Mesenchymal stem cell (in vitro differentiated cells and primary cell): ENCODE measurements at regions not wholly inside any gene's neighbourhood (a gene's known extent, or its start where the extent isn't known, plus 50 kb on each side); places are given as distances from the start of the nearest gene placed in this dataset.

Experiments used
- DNase-seq: peaks from one replicate; pipeline ENCODE4 v3.0.0-alpha.2; 2013
- H2AFZ ChIP-seq: one replicate; pipeline ENCODE4 v1.6.1; 2013; ENCODE audit warnings: low read depth, mild to moderate bottlenecking, control low read depth, inconsistent platforms, low read length, moderate library complexity
- H2AK5ac ChIP-seq: 2 replicates; pipeline ENCODE4 v1.6.1; 2013; ENCODE audit warnings: low read length, moderate library complexity, mild to moderate bottlenecking, inconsistent platforms; ENCODE audit not compliant: severe bottlenecking
- H2BK120ac ChIP-seq: one replicate; pipeline ENCODE4 v1.6.1; 2013; ENCODE audit warnings: low read depth, mild to moderate bottlenecking, inconsistent platforms, low read length, moderate library complexity
- H2BK12ac ChIP-seq, 2 experiments: one replicate each; pipeline ENCODE4 v1.6.1; 2013; ENCODE audit warnings: inconsistent platforms in 2 of 2, low read length in 2 of 2, mild to moderate bottlenecking in 2 of 2, moderate library complexity in 2 of 2, control low read depth in 1 of 2
- H2BK15ac ChIP-seq: one replicate; pipeline ENCODE4 v1.6.1; 2013; ENCODE audit warnings: mild to moderate bottlenecking, low read depth, inconsistent platforms; ENCODE audit not compliant: poor library complexity, severe bottlenecking
- H2BK5ac ChIP-seq: 2 replicates; pipeline ENCODE4 v1.6.1; 2013; ENCODE audit warnings: low read depth, mild to moderate bottlenecking, low read length, control low read depth, inconsistent platforms; ENCODE audit not compliant: poor library complexity, severe bottlenecking
- H3K14ac ChIP-seq, 2 experiments: one replicate each; pipeline ENCODE4 v1.6.1; 2013; ENCODE audit warnings: inconsistent platforms in 2 of 2, low read length in 2 of 2, control low read depth in 1 of 2, mild to moderate bottlenecking in 1 of 2, moderate library complexity in 1 of 2
- H3K18ac ChIP-seq, 2 experiments: one replicate each; pipeline ENCODE4 v1.6.1; 2013; ENCODE audit warnings: inconsistent platforms in 2 of 2, low read length in 2 of 2, control low read depth in 1 of 2, low read depth in 1 of 2, mild to moderate bottlenecking in 1 of 2
- H3K23ac ChIP-seq, 2 experiments: one replicate each; pipeline ENCODE4 v1.6.1; 2013; ENCODE audit warnings: inconsistent platforms in 2 of 2, low read length in 2 of 2, mild to moderate bottlenecking in 2 of 2, moderate library complexity in 2 of 2, control low read depth in 1 of 2
- H3K27ac ChIP-seq: 2 replicates; pipeline ENCODE4 v1.5.1; 2013; ENCODE audit warnings: mild to moderate bottlenecking, moderate library complexity, low read length, control low read depth, inconsistent platforms; ENCODE audit not compliant: poor library complexity, severe bottlenecking
- H3K27me3 ChIP-seq, 2 experiments: 2 replicates each; pipeline versions ENCODE4 v1.6.1 to v1.7.0; 2013; ENCODE audit warnings: low read length in 2 of 2, mild to moderate bottlenecking in 2 of 2, moderate library complexity in 2 of 2, control low read depth in 1 of 2, inconsistent platforms in 1 of 2; ENCODE audit not compliant: control insufficient read depth in 1 of 2, insufficient read depth in 1 of 2
- H3K36me3 ChIP-seq, 2 experiments: 2 replicates each; pipeline versions ENCODE4 v1.6.1 to v1.7.0; 2013; ENCODE audit warnings: low read length in 2 of 2, control low read depth in 1 of 2, inconsistent platforms in 1 of 2, low read depth in 1 of 2, mild to moderate bottlenecking in 1 of 2; ENCODE audit not compliant: insufficient read depth in 2 of 2, control insufficient read depth in 1 of 2
- H3K4ac ChIP-seq, 2 experiments: one replicate each; pipeline ENCODE4 v1.6.1; 2013; ENCODE audit warnings: inconsistent platforms in 2 of 2, low read length in 2 of 2, mild to moderate bottlenecking in 2 of 2, moderate library complexity in 2 of 2, control low read depth in 1 of 2, low read depth in 1 of 2
- H3K4me1 ChIP-seq: 2 replicates; pipeline ENCODE4 v1.6.1; 2013; ENCODE audit warnings: low read depth, low read length, control low read depth; ENCODE audit not compliant: control insufficient read depth, insufficient read depth
- H3K4me2 ChIP-seq: 2 replicates; pipeline ENCODE4 v1.6.1; 2013; ENCODE audit warnings: low read length, mild to moderate bottlenecking, inconsistent platforms; ENCODE audit not compliant: poor library complexity, severe bottlenecking
- H3K4me3 ChIP-seq, 2 experiments: 2 replicates each; pipeline versions ENCODE4 v1.5.1 to v1.7.0; 2013; ENCODE audit warnings: low read length in 2 of 2, mild to moderate bottlenecking in 2 of 2, control low read depth in 1 of 2, low read depth in 1 of 2; ENCODE audit not compliant: insufficient read depth in 1 of 2
- H3K79me1 ChIP-seq: replicated peaks from 2 replicates; pipeline ENCODE4 v1.6.1; 2013; ENCODE audit warnings: mild to moderate bottlenecking, control low read depth, low read length, inconsistent platforms; ENCODE audit not compliant: poor library complexity, severe bottlenecking
- H3K9ac ChIP-seq: 2 replicates; pipeline ENCODE4 v1.7.0; 2013; ENCODE audit warnings: mild to moderate bottlenecking, low read length, moderate library complexity
- H3K9me3 ChIP-seq: 2 replicates; pipeline ENCODE4 v1.7.0; 2013; ENCODE audit warnings: mild to moderate bottlenecking, low read length; ENCODE audit not compliant: control insufficient read depth
- H4K8ac ChIP-seq: one replicate; pipeline ENCODE4 v1.6.1; 2013; ENCODE audit warnings: inconsistent platforms, mild to moderate bottlenecking, low read length, moderate library complexity
- H4K91ac ChIP-seq: one replicate; pipeline ENCODE4 v1.6.1; 2013; ENCODE audit warnings: mild to moderate bottlenecking, low read length, inconsistent platforms
- WGBS: methylation state at CpG from one replicate; pipeline ENCODE4 v1.1.7; 2013; ENCODE audit warnings: mixed read lengths; 5-methylcytosine and 5-hydroxymethylcytosine counted together

DNA sequence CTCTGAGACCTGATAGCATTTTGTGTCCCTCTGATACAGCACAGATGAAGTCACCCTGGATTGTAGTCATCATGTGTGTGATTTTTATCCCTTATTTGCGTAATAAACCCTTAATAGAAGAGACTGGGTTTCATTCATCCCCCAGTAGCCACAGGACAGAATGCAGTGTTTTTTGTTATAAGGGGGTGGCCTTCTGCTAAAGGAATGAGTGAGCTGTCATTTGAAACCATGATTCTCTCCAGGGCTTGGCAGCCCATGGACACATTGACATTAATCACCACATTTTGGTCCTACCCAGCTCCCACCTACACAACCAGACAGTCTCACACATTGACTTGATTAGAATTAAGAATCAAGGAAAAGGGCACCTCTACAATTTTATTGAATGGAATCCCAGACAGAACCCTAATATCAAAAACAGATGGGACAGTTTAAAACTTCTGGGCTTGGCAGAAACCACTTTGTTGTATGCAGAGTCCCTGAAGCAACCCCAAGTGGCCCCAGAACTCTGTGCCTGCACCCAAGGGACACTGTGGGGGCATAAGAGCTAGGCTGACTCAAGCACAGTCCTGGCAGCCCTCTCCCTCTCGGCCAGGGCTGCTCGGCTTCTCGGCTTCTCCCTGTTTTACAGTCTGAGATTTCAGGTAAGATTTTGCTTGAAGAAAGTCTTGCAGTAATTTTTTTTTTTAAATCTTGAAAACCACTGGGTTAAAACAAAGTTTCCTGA lies 254.0 kb upstream of the SLC14A2 start:
- no peak for DNase-seq
- no peak overlapping the region for H3K18ac ChIP-seq
- no peak overlapping the region for H3K4me3 ChIP-seq
- peaks cover 11 to 13% of the 10 kb centered on the region in 2 experiments for H3K27me3 ChIP-seq
- H3K79me1 ChIP-seq: no peaks in the 10 kb centered on the region
- H2BK15ac ChIP-seq: no peak overlapping the region
- WGBS: 93% methylated on average over 3 of the region's 4 CpGs
- no peak overlapping the region for H2BK120ac ChIP-seq
- no peak overlapping the region for H4K8ac ChIP-seq
- H4K91ac ChIP-seq: no peak overlapping the region
- no peak overlapping the region for H3K23ac ChIP-seq
- H2BK12ac ChIP-seq: no peak overlapping the region
- no peak overlapping the region for H2BK5ac ChIP-seq
- H3K36me3 ChIP-seq: no peaks in the 10 kb centered on the region
- H2AFZ ChIP-seq: no peak overlapping the region
- H3K4me2 ChIP-seq: no peak overlapping the region
- no peak overlapping the region for H2AK5ac ChIP-seq
- H3K14ac ChIP-seq: no peak overlapping the region
- no peak overlapping the region for H3K9ac ChIP-seq
- peaks cover 8% of the 10 kb centered on the region for H3K4me1 ChIP-seq
- H3K4ac ChIP-seq: no peak overlapping the region
- H3K27ac ChIP-seq: no peak overlapping the region
- no peaks in the 10 kb centered on the region for H3K9me3 ChIP-seq

DNA sequence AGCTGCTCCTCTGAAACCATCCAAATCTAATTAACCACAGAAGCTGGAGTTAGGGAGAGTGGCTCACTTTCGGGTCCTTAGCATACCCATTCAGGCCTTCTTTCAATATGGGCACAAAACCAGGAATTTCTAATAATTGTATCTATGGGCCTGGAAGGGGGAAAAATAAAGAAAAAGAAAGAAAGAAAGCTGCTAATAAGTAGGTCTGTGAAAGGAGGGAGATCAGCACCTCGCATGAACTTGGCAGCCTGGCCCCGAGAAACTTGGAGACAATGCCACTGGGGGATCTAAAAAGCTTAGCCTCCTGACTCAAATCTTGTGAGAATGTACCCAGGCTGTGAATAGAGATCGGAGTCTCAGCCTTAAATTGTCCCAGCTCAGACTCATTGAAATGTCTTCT lies 252.1 kb upstream of the SLC14A2 start:
- DNase-seq: no peak
- no peaks in the 10 kb centered on the region for H3K9me3 ChIP-seq
- no peak overlapping the region for H3K18ac ChIP-seq
- H4K8ac ChIP-seq: no peak overlapping the region
- no peak overlapping the region for H2BK15ac ChIP-seq
- peaks cover 13 to 16% of the 10 kb centered on the region in 2 experiments for H3K27me3 ChIP-seq
- 85% methylated on average over 3 of the region's 4 CpGs for WGBS
- no peak overlapping the region for H3K27ac ChIP-seq
- no peak overlapping the region for H2AFZ ChIP-seq
- no peak overlapping the region for H3K4me2 ChIP-seq
- no peak overlapping the region for H3K4me3 ChIP-seq
- no peak overlapping the region for H2BK5ac ChIP-seq
- no peak overlapping the region for H3K14ac ChIP-seq
- no peak overlapping the region for H3K9ac ChIP-seq
- H2BK120ac ChIP-seq: no peak overlapping the region
- no peak overlapping the region for H2AK5ac ChIP-seq
- H4K91ac ChIP-seq: no peak overlapping the region
- H3K4ac ChIP-seq: no peak overlapping the region
- peaks cover 6% of the 10 kb centered on the region for H3K4me1 ChIP-seq
- no peak overlapping the region for H2BK12ac ChIP-seq
- no peaks in the 10 kb centered on the region for H3K79me1 ChIP-seq
- H3K23ac ChIP-seq: no peak overlapping the region
- no peaks in the 10 kb centered on the region for H3K36me3 ChIP-seq

DNA sequence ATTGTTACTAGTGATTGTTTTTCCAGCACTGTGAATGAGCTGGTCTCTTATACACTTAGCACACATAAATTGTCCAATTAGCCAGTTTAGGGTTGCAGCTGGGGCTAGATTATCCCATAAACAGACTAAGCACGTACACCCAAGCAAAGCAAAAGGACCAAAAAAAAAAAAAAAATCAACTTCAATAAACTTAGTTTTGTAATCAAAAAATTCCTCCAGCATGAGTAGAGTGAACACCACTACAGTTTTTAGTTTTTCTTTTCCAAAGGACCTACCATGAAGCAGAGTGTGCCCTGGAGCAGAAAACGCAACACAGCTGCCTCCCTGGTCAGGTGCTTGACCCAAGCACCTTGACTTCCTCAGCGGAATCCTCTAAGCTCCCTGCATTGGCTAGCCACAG lies 249.4 kb upstream of the SLC14A2 start:
- H3K4ac ChIP-seq: no peak overlapping the region
- no peaks in the 10 kb centered on the region for H3K79me1 ChIP-seq
- H2BK12ac ChIP-seq: no peak overlapping the region
- no peak for DNase-seq
- no peak overlapping the region for H3K27ac ChIP-seq
- H2BK5ac ChIP-seq: no peak overlapping the region
- H4K8ac ChIP-seq: no peak overlapping the region
- no peak overlapping the region for H2AFZ ChIP-seq
- H3K14ac ChIP-seq: no peak overlapping the region
- WGBS: 67% methylated on average over 3 of the region's 3 CpGs
- H3K36me3 ChIP-seq: no peaks in the 10 kb centered on the region
- H3K27me3 ChIP-seq: peaks cover 11 to 16% of the 10 kb centered on the region in 2 experiments
- no peak overlapping the region for H2AK5ac ChIP-seq
- no peaks in the 10 kb centered on the region for H3K4me1 ChIP-seq
- H2BK15ac ChIP-seq: no peak overlapping the region
- H3K9me3 ChIP-seq: no peaks in the 10 kb centered on the region
- no peak overlapping the region for H4K91ac ChIP-seq
- no peak overlapping the region for H3K9ac ChIP-seq
- H3K4me3 ChIP-seq: no peak overlapping the region
- H2BK120ac ChIP-seq: no peak overlapping the region
- H3K18ac ChIP-seq: no peak overlapping the region
- no peak overlapping the region for H3K4me2 ChIP-seq
- no peak overlapping the region for H3K23ac ChIP-seq

DNA sequence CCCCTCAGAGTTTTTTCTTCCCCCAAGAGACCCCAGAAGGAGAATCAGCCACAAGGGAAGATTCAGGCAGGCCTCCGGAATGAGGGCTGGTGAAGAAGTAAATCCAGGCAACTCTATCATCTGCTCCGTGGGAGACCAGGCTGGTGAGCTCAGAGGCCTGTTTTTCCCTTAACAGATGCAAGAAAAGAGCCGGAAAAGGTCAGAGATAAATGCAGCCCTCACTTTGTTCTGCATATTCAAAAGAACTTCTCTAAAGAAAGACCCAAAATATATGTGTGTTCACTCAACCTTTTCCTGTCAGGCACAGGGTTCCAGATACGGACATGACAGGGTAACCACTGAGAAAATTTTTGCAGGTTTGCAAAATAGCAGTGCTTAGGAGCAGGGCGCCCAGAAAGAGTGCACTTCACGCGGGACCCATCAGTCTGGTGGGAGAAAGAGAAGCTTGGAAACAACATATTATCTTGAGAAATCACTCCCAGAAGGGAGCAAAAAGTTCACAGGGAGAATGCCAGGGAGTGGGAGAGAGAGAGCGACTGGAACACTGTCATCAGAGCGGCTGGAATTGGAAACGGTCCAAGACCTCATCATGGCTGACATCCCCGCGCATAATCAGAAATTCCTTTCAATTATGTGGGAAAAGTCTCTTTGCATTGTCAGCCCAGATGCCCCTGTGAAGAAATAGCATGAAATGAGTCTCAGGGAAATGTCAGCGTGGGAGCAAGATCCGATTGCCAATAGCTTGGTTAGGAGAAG lies 244.8 kb upstream of the SLC14A2 start:
- Histone ChIP-seq H2AK5ac (no peak overlapping the region), H2BK5ac (no peak overlapping the region), H3K4ac (no peak overlapping the region), H3K9me3 (no peaks in the 10 kb centered on the region), H3K9ac (no peak overlapping the region), H3K23ac (no peak overlapping the region), H4K8ac (no peak overlapping the region), H3K4me1 (no peaks in the 10 kb centered on the region), H2AFZ (no peak overlapping the region), H3K27ac (no peak overlapping the region), H2BK15ac (no peak overlapping the region), H3K18ac (no peak overlapping the region), H3K4me2 (no peak overlapping the region), H2BK120ac (no peak overlapping the region), H3K27me3 (peaks cover 3 to 5% of the 10 kb centered on the region in 2 experiments), H3K4me3 (no peak overlapping the region), H3K79me1 (no peaks in the 10 kb centered on the region), H3K36me3 (no peaks in the 10 kb centered on the region), H4K91ac (no peak overlapping the region), H2BK12ac (no peak overlapping the region), H3K14ac (no peak overlapping the region)
- 69% methylated on average over 12 of the region's 14 CpGs for WGBS
- DNase-seq: no peak
